ENCODE measurements at regions not wholly inside any gene's neighbourhood (a gene's known extent, or its start where the extent isn't known, plus 50 kb on each side); places are given as distances from the start of the nearest gene placed in this dataset.
"Not testable (repeated sequence)": the region's sequence is repeated elsewhere in the genome, so short reads cannot be mapped to it uniquely, and the experiment has no call there.

DNA sequence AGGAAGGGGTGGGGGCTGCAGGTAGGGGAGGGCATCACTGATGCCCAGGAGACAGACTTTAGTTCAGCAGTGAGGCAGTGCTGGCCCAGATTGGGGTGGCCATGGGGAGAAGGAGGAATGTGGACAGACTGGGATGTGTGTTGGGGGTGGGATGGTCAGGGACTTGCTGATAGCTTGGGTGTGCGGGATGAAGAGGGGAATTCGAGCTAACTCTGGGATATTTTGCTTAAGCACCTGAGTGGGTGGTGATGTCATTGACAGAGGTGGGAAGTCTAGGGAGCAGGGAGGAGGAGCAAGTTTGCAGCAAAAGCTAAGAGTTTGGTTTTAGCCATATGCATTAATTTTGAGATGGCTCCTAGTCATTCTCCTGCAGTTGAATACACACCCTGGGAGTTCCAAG is 207.5 kb downstream of the RPLP1 start:
- no peak for DNase-seq

DNA sequence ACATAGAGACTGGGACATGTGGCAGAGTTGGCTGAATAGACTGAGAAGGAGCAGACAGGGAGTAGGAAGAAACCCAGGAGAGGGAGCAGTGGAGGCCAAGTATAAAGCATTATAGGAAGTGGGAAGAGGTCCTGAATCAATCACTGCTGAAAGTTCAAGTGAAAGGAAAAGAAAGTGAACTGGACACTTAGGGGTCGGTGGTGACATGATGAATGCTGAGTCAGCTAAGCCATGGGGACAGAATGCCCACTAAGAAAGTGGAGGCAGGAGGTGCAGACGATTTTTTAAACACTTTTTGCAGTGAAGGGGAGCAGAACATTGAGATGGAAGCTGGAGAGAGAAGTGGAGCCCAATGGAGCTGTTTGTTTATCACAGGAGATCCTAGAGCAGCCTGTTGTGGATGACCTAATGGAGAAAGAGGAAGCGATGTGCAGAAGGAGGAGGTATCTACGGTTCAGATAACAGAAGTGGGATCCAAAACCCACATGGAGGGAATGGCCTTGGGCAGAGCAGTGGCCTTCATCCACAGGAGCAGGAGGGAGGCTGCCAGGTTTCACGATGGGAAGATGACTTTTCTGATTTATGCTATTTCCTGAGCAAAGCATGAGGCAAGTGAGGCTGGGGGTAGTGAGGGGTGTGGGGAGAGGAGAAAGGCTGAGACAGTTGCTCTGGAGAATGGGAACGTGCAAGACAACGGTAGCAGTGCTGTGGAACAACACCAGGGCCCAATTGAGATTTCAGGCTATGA is 208.2 kb downstream of the RPLP1 start:
- no peak for DNase-seq

DNA sequence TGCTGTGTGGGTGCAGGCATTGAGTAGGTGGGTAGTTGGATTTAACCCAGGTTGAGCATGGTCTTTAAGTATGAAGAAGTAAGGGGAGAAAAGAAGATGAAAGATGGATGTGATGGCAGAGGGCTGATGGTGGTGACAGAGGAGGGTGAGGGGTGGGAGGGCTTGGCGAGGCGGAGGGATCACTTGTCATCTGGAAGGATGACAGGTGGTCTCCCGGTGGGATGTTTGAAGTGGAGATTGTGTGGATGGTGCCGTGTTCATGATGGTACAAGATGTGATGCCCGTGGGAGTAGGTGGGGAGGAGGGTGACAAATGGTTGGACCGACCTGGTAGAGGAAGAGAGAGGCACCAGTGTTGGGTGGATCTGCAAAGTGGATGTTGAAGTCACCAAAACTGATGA is 208.8 kb downstream of the RPLP1 start:
- no peak for DNase-seq

DNA sequence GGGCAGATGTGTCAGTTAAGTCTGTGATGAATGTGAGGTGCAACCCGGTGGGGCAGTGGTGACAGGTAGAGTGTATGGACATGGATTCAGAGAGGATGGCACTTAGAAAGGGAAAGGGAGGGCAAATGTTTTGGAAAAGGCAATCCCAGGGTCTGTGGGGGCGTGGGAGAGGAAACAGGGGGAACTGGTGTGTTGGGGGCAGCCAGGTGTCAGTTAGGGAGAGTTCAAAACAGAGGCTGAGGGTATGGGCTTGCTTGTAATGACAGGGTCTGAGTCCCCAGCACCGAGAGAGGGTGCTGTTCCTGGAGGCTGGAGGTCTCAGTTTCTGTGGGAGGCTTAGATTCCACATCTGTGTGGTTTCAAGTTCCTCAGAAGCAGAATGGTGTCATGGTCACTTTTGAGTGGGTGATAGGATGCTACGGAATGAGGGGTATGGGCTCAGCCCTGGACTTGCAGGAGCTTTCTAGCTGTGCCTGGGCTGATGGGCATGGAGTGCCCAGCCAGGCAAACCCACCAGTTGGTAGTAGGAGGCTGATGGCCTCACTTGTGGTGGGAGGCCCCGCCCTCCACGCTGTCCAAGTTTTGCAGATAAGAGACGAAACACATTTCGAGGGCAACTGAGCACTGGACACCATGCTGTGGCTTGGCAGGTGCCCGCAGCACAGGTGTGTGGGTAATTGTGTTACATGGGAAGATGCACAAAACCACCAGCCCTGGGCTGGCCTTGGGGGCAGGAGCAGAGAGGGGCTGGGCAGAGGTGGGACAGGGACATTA is 209.4 kb downstream of the RPLP1 start:
- DNase-seq, result no peak

DNA sequence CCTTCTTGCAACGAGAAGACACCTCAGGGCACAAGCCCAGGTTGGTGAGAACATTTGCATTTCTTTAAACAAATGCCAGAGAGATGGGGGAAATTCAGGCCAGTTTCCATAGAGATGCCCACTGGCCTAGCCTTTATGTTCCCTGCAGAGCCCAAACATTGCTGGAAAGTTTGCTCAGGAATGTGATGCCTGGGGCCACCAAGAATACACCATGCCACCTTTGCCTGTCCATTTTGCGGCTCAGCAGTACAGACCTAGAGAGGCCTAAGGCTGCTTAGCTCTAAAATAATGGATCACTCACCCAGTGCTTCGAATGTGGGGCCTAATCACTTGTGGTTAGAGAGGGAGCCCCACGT is 210.0 kb downstream of the RPLP1 start:
- DNase-seq, result no peak

DNA sequence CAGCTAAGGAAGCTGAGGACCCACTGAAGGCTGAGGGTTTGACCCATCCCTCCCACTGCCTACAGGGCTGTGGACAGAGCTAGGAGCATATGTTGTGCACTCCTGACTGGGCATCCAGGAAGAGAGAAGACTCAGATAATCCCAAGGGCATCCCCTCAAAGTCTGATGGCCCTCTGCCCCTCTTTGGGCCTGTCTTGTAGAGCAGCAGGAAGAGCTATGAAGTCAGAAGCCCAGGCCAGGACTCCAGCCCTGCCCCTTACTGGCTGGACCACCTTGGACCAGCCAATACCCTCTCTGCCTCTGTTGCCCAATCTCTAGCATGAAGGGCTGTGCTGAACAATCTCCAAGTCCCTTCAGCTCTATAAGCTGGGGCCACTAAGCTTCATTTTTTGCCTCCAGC is 210.8 kb downstream of the RPLP1 start:
- DNase-seq, result no peak

DNA sequence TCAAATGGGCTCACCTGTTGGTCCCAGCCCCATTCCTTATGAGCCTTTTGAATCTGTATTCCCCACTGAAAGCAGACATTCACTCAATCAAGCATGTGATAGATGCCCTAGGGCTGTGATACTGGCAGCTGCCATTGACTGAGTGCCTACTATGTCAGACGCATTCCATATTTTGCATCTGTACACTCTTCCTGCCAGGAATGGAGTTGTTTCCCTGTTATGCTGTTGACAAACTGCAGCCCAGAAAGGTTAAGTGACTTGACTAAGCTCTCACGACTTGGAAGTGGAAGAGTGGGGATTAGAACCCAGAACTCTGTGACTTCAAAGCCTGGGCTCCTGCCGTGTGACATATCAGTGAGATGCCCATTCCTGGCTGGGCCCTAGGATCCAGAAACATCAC is 211.4 kb downstream of the RPLP1 start:
- DNase-seq, result no peak

DNA sequence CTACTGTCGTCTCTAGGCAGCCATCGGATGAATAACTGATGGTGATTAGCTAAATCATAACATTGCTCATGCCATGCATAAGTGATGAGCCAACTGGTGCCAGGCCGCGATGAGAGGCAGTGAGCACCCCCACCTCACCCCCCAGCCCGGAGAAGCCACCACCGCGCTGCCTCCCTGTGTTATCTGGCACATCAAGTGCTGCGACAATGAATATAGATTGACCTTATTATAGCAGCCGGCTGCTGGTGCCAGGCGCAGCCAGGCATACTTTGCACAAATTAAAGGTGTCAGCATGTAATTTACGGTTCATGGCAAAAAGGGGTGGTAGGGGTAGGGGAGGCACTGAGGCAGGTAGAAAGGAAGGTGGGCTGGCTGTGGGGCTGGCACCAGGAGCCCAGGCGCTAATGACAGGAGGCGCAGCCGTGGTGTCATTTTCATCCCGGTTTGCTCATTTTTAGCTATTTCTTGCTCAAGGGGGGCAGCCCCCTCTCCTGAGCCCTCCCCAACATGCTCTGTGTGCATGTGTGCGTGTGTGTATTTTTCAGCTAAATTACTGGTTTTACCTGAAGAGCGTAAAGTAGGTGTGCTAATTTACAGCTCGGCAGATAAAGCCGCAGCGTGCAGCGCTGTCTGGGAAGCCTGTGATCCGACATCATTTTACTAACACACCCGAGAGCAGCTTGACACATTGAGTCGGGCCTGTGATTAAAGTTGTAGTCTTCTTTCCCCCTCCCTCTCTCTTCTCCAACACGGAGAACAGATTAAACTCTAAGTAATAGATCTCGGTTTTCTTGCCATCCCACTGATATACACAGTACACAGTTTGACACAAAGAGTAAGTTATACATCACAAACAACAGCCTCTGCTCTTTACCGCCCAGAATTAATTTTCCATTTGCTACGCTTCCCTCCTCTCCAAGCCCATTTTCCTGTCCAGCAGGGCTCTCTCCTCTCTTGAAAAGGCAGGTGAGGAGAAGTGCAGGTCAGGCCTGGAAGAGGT is 212.3 kb downstream of the RPLP1 start:
- no peak for DNase-seq

DNA sequence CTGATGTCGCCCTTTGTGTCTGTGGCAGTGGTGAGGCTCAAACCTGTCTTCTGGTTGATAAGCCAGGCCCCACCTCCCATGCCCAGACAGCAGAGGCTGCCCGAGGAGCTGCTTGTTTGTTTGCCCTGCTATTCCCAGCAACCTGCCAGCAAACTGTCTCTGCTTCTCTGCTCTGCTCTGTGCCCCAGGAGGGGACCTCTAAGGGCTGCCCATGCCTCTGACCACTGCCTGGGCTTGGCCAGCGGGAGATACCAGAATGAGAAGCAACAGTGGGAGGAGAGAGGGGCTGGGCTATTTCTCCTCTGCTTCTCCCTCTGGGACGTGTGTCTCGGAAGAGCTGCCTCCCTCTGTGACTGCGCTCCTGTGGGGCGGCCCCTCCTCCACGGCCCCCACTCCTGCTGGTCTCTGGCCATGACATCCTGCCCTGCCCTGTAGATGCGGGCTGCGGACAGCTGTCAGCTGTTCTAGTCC is 213.1 kb downstream of the RPLP1 start:
- no peak for DNase-seq

DNA sequence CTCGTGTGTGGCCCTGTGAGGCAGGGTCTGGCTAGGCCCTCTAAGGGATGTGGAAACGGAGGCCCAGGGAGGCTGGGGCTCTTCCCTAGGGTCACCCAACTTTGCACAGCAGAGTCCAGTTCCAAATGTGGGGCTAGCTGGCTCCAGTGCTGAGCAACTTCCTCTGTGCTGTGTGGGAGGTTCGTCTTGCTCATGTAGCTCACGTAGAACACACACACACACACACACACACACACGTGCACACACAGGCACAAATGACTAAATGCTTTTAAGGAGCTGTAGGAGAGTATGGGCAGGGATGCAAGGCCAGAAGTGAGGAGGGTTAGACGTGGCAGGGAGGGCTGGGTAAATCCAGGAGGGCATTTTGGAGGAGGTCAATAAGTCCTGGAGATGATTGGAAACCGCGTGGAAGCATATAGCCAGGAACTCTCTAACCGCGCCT is 213.8 kb downstream of the RPLP1 start:
- no peak for DNase-seq

DNA sequence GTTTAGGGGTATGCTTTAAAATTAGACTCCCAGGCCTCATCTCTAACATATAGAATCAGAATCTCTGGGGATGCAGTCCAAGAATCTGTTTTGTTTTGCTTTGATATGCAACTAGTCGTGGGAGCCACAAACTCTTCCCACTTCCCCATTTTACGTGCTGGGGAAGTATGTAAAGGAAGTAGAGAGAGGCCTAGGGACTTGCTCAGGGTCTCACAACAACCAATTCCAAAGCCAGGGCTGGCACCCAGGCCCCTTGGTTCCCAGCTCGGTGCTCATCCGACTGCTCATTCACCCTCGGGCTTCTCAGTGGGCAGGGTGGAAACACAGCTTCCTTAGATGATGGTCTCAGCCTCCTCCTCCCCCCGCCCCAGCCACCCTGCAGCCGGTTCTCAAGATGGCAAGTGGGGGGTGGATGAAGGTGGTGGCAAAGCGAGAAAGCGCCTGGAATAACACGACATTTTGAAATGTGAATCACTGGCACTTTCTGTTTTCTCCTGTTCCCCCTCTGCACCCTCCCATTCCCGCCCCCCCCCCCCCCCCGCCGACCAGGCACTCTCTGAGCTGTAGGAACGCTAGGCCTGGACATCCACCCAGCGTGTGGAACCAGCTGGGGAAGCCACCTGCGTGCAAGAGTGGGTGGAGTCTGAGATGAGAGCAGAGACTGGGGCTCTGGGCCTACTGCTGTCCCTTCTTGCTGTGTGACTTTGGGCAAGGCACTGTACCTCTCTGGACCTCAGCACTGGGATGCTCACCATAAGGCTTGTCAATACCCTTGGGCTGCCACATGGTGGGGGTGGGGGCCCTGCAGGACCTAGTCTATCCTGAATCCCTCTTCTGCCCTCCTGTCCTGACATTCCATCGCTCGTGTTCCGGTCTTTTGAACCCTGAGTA is 214.5 kb downstream of the RPLP1 start:
- DNase-seq, result no peak

DNA sequence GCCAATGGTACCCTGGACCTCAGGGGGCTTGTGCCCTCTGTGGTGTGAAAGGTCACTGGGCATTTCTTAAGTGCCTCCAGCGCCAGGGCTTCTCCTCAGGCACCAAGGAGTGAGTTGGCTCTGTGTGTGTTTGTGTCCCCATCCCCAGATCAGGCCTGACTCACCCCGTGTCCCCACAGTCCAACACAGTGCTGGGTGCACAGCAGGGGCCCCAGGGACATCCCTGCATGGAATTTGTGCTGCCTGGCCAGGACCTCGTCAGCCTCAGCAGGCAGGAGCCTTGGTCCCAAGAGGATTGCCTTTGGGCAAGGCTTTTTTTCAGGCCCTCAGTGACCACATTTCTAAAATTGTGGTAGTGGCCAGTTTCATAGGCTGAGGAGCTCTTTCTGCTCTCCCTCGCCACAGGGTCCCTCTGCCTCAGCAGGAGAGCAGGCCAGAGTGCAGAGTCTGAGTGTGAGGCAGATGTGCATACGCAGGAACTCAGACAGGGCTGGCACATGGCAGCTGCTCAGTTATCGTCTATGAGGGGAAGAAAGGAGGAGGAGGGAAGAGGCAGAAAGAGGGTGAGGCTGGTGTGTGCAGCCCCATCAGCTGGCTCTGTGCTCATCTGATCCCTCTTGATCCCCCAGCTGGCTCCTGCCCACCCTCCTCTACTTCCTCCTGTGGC is 215.6 kb downstream of the RPLP1 start:
- DNase-seq, result no peak

DNA sequence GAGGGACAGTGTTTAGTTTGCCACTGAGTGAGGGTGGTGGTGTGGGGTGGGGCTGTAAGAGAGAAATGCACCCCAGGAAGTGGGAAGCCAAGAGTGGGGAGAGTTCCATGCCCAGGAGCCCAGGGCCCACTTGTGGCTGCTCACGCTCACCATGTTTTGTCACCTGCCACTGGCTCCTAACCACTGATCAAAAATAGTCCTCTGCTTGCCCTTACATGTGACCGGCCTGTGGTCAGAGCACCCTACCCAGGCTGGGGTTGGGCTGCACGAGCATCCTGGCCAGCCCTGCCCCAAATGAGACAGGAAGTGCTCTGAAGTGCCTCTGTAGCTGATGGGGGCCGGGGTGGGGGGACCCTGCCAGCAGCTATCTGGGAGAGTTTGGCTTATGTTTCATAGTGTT is 216.3 kb downstream of the RPLP1 start:
- no peak for DNase-seq

DNA sequence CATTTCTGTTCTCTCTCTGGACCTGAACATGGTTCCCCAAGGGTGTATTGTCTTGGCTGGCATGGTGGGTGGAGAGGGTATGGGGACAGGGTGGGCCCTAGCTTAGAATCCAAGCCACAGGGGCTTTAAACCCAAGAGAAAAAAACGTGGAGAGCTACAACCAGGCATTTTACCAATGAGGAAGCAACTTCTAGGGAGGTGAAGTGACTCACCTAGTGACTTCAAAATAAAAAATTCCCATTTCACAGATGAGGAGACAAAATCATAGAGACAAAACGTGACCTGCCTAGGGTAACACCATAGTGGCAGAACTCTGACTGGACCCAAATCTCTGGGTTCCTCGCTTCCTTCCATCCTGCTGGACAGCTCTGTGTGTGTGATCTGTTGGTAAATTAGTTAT is 216.8 kb downstream of the RPLP1 start:
- DNase-seq, result no peak

DNA sequence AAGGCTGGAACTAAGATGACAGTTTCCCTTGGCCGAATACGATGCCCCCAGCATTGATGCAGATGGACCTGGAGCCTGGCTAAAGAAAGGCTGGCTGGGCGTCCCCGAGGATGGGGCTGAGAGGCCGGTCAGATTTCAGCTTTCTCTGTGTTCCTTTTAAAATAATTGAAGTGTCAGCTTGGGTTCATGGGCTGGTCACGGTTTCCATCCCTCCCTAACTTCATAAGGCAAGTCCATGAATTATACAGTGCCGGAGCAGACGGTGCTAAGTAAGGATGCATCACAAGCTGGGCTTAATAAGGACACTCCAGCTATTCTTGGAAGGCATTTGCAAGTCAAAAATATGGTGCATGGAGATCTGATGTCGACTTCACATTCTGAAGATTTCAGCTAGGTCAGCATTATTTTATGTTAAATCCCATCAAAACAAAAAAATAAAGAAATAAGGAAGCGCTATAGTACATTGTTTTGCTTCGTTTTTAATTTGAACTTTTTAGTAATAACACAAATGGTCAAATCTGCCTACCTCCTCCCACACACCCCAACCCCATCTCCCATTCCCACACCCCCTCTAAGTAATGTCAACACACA is 220.8 kb downstream of the RPLP1 start:
- DNase-seq, result no peak

DNA sequence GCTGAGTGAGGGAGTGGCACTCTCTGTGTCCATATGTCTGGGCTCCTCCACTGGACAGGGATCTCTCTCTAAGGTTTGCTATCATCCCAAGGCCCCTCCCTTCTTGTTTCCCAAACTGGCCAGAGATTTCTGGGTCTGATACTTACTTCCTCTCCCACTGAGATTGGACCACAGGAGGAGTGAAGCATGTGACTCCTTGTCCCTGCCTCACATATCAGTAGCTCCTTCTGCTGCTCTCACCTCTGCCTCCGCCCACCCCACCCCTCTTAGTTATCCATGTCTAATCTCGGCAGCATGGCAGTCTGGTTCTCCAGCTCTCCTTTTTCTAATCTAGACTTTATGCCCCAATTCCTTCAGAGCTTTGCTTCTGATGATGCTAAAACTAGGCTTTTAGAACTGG is 223.1 kb downstream of the RPLP1 start:
- no peak for DNase-seq

DNA sequence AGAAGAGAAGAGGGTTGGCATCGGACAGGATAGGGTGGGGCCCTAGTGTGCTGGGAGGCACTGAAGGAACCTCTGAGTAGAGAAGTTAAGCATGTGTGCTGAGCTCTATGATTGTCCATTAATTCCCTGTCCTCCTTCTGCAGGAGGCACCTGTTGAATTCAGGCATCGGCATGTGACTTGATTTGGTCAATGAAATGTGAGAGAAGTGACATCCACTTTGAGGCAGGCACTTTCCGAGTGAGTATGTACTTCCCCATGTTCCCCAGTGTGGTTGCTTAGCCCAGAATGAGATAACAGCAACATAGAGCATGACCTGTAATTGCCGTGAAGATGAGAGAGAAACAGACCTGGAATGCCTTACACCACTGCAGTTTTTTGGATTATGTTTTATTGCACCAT is 224.8 kb downstream of the RPLP1 start:
- DNase-seq, result no peak

DNA sequence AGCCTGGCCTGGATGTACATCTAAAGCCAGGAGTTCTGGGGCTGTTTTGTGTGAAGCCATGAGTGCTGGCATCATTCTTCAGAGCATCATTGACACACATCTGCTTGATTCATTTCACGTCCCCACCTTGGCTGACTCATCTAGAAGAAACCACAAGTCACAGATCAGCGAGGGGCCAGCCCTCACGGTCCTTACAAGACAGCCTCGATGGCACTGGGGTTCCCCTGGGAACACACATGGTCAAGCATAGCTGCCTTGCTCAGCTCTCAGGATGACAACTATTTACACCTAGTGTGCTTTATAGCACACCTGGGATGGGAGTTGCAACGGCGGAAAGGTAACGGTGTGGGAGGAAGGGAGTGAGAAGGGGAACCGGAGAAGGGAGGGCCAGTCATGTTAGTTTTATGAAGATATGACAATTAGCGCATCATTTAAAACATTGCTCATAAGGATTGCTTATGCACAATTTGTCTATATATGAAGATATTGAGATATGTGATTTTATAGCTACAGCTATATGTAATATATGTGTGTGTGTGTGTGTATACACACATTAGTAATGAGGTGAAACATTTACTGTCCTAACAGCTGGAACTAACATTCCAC is 227.1 kb downstream of the RPLP1 start:
- no peak for DNase-seq

DNA sequence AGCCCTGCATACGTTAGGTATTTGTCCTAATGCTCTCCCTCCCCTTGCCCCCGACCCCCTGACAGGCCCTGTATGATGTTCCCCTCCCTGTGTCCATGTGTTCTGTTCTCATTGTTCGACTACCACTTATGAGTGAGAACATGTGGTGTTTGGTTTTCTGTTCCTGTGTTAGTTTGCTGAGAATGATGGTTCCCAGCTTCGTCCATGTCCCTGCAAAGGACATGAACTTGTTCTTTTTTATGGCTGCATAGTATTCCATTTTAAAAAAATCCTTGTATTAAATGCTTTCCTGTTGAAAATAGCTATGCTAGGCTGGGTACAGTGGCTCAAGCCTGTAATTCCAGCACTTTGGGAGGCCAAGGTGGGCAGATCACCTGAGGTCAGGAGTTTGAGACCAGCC is 232.2 kb downstream of the RPLP1 start:
- DNase-seq, result not testable (repeated sequence)

All from stimulated activated naive CD4-positive, alpha-beta T cell (primary cell).